ENCODE measurements at regions not wholly inside any gene's neighbourhood (a gene's known extent, or its start where the extent isn't known, plus 50 kb on each side); places are given as distances from the start of the nearest gene placed in this dataset.

GRCh38 chr4:24180586-24180985 lies 290.7 kb upstream of the PPARGC1A start:
- TF ChIP-seq MAX (IDR thresholded peaks at IDR 0.05; ENCODE audit: insufficient read depth, insufficient read length) (no peak), FOS (IDR thresholded peaks at IDR 0.05; ENCODE audit: borderline replicate concordance, insufficient read depth, low read length) (no peak), GATA2 (IDR thresholded peaks at IDR 0.05; ENCODE audit: insufficient read depth, insufficient read length, low read depth, low read length) (no peak), MYC (IDR thresholded peaks at IDR 0.05; ENCODE audit: low read depth, low read length) (no peak), POLR2AphosphoS5 (IDR thresholded peaks at IDR 0.05; ENCODE audit: insufficient read depth, low read depth, low read length) (no peak)
- TF ChIP-seq, protein P1, sequence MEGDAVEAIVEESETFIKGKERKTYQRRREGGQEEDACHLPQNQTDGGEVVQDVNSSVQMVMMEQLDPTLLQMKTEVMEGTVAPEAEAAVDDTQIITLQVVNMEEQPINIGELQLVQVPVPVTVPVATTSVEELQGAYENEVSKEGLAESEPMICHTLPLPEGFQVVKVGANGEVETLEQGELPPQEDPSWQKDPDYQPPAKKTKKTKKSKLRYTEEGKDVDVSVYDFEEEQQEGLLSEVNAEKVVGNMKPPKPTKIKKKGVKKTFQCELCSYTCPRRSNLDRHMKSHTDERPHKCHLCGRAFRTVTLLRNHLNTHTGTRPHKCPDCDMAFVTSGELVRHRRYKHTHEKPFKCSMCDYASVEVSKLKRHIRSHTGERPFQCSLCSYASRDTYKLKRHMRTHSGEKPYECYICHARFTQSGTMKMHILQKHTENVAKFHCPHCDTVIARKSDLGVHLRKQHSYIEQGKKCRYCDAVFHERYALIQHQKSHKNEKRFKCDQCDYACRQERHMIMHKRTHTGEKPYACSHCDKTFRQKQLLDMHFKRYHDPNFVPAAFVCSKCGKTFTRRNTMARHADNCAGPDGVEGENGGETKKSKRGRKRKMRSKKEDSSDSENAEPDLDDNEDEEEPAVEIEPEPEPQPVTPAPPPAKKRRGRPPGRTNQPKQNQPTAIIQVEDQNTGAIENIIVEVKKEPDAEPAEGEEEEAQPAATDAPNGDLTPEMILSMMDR (IDR thresholded peaks at IDR 0.05; ENCODE audit: extremely low read depth in 1 of 2, insufficient read depth in 1 of 2, low read depth in 1 of 2, low read length in 2 of 2) = no peak

Measured in endothelial cell of umbilical vein (primary cell).